GM12872 (cell line): ENCODE measurements at regions not wholly inside any gene's neighbourhood (a gene's known extent, or its start where the extent isn't known, plus 50 kb on each side); places are given as distances from the start of the nearest gene placed in this dataset.

ENCODE experiments used
- TF ChIP-seq, protein P1 (sequence below): IDR thresholded peaks from 3 replicates; pipeline ENCODE4 v1.5.1; 2011; ENCODE audit warnings: low read depth, mild to moderate bottlenecking, low read length, moderate library complexity; ENCODE audit not compliant: insufficient read depth

DNA sequence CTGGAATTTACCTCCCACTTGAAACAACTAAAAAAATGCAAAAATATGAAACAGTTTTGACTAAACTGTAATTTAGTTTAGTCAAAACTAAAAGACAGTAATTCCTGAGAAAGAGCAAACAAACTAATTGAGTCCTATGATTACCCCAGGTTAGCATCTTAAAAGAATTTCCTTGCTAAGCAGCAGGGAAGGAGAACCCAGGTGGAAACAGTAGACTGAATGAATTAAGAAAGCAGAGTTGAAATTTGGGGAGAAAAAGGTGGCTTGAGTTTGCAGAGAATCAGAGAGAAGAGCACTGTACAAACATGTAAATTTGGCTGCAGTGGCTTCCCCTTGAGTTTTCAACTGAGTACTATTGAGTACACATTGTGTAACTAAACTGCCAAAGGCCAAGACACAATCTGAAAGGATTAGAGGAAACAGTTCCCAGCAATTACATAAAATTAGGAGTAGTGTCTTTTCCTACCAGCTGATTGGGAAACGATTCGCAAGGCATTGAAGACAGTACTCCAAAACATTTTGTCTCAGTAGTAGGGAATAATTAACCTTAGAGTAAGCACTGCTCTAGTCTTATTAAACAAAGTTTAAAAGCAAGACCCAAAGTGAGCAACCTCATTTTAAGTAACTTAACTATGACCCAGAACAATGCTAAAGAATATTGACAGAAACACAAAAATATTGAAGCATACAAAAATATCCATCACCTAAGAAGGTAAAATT lies 820.5 kb downstream of the DACH1 start:
- TF ChIP-seq, protein P1, sequence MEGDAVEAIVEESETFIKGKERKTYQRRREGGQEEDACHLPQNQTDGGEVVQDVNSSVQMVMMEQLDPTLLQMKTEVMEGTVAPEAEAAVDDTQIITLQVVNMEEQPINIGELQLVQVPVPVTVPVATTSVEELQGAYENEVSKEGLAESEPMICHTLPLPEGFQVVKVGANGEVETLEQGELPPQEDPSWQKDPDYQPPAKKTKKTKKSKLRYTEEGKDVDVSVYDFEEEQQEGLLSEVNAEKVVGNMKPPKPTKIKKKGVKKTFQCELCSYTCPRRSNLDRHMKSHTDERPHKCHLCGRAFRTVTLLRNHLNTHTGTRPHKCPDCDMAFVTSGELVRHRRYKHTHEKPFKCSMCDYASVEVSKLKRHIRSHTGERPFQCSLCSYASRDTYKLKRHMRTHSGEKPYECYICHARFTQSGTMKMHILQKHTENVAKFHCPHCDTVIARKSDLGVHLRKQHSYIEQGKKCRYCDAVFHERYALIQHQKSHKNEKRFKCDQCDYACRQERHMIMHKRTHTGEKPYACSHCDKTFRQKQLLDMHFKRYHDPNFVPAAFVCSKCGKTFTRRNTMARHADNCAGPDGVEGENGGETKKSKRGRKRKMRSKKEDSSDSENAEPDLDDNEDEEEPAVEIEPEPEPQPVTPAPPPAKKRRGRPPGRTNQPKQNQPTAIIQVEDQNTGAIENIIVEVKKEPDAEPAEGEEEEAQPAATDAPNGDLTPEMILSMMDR = no peak

DNA sequence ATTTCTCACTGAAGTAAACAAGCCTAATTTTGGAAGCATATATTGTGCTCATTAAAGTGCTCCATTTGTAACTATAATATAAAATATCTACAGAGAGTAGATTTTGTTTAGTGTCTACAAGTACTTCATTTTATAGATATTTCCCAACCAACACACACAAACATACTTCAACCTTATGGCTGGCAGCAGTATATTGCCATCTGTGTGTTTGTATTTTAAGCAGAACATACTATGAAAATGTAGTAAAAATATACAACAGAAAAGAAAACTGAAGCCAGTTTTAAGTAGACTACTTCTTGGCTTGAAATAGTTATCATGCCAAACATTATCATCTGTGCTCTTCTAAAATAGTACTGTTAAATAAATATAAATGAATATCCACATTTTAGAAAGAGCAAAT lies 821.9 kb downstream of the DACH1 start:
- TF ChIP-seq, protein P1 = no peak

DNA sequence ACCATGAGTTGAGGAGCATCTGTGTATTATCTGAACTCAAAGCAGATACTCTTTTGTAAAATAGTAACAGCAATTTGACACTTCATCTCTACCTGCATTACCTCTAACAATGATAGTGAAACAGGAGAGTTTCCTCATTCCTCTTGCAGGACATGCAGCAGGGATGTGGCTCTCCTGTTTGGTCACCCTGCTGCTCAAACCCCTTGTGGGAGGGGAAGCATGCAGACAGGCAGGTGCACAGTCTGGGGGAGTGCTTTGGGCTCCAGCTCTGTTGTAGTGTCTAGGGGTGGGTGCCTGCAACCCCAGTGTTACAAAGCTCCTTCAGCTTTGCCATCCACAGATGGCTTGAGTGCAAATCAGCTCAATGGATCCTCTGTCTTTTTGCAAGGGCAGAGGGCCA lies 827.6 kb downstream of the DACH1 start:
- TF ChIP-seq, protein P1 = no peak

DNA sequence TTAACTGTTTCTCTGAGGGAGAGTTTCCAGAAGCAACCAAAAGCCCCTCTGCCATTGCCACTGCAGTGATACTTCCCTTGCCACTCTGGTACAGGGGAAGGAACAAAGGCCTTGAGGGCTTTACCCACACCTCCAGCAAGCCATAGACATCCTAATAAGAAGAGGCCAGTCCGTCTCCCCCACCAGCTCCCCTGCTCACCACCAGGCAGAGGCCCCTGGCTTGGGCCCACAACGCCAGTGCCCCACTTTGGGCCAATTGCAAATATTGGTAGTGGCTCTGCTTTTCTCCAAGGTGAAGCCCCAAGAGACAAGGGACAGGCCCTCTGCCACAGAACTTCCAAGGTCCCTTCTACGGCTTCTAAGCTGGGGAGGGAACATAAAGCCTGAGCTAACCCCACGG lies 833.0 kb downstream of the DACH1 start:
- TF ChIP-seq, protein P1 = no peak

DNA sequence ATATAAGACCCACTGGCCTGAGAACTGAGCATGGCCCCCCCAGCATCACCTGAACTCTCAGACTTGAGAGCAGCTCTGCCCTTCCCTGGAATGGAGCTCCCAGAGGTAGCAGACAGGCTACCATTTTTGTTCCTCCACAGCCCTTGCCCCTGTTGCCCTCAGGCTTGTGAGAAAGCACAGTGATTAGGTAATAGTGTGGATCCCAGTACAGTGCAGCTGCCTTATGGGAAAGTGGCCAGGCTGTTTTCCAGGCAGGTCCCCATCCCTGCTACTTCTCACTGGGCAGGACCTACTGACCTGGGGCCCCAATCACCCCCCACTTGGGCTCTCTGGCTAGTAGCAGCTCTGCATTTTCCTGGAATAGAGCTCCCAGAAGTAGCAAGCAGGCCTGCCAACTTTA lies 834.0 kb downstream of the DACH1 start:
- TF ChIP-seq, protein P1 = no peak

DNA sequence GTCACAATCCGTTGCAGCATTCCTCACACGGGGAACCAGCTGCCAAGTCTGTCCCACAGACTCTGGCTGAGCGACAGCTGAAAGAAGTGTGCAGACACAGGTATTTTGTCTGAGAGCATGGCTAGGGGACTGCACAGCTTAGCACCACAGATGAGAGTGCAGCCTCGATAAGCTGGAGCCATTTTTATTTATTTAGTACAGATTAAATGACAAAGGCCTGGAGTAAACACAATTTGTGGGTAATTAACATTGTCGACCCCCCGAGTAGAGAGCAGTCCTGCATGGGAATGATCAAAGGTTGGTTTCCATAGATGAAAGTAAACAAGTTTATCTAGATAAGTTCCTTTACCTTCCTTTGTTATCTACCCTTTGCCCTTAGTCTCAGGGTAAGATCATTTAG lies 836.2 kb downstream of the DACH1 start:
- TF ChIP-seq, protein P1 = no peak

DNA sequence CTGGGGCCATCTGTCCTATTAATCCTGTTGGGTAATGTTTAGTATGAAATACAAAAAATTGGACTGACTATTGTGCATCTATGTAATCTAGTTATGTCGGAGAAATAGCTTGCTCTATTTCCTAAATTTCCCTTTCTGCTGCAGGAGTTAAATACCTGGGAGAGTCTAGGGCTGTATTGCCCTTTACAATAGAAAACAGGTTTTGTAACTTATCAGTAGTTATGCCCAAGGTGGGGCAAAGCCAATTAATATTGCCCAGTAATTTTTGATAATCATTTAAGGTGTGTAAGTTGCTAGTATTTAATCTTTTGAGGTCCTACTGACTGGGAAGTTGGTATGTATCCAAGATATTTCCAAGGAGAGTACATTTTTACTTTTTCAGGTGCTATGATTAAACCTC lies 838.1 kb downstream of the DACH1 start:
- TF ChIP-seq, protein P1 = no peak
